Kasumi-1 (cell line): ENCODE measurements at regions not wholly inside any gene's neighbourhood (a gene's known extent, or its start where the extent isn't known, plus 50 kb on each side); places are given as distances from the start of the nearest gene placed in this dataset.

Experiments used
- DNase-seq, 2 experiments: peaks; one replicate each; lab custom pipeline; 2025; lab: John Stamatoyannopoulos, UW

DNA sequence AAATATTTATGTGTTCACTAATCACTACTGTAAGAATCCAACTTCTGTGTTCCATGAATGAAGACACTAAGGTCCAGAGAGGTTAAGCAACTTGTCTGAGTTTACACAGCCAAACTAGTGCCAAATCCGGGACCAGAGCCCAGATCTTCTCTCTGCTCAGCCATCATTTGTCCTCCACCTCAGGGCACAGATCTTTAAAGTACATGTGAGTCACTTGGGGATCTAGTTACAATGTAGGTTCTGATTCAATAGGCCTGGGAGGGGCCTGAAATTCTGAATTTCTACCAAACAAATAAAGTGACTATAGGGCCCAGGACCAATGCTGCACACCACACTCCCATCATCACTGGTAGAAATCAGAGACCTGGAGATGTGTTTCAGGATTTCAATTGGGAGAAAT, 162.9 kb downstream of the GXYLT1 start:
- no peak for DNase-seq

DNA sequence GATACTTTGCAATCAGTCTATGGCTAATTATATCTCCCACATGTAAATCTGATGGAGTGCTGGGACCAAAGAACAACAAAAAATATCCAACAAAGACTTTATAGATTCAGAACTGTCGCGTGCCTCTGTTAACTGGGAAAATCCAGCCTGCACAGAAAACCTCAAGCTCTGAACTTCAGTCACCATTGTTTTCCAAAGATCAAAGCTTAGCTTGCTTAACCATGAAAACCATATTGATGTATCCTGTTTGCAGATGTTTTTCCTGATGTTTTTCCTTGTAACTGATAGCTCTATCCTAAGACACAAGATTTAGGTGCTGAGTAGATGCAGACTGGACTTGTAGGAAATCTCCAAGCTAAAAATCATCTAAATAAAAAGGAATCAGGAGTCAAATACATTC, 163.7 kb downstream of the GXYLT1 start:
- no peak for DNase-seq

DNA sequence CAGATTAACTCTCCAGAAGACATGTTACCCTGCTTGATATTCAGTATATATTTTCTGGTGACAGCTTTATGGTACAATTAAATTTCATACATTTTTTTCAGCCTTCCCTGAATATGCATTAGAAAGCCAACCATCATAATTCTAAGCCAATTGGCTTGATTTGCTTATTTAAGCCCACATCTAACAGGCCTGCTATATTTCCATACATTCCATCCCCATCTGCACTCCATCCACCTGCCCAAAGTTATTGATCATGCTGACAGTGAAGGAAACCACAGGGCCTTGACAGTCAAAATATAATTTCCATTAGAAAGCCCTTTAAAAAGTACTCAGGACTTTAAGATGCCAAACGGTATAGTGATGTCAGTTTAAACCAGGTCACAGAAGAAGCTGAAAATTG, 164.3 kb downstream of the GXYLT1 start:
- DNase-seq = no peak

DNA sequence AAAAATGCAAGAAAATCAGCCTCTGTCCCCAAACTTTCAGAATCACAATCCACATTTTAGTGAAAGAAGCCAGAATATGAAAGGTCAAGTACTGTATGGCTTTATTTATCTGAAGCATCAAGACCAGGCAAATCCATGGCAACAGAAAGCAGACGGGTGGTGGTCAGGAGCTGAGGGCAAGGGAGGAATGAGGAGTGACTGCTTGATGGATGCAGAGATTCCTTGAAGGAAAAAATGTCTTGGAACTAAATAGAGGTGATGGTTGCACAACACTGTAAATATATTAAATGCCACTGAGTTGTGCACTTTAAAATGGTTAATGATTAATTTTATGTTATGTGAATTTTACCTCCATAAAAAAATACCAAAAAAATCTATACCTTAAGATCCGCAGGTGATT, 165.1 kb downstream of the GXYLT1 start:
- no peak for DNase-seq

DNA sequence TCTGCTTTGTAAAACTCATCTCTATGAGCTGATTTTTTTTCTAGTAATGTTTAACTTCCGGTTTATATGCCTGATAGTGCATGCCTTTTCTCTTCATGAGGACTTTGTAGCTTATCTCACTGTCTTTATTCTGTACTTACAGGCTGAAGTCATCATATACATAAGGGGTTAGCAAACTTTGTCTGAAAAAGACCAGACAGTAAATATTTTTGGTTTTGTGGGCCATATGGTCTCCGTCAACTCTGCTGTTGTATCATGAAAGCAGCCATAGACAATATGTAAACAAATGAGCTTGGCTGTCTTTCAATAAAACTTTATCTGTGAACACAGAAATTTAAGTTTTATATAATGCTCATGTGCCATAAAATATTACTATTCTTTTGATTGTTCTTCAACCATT, 172.1 kb downstream of the GXYLT1 start:
- DNase-seq = no peak

DNA sequence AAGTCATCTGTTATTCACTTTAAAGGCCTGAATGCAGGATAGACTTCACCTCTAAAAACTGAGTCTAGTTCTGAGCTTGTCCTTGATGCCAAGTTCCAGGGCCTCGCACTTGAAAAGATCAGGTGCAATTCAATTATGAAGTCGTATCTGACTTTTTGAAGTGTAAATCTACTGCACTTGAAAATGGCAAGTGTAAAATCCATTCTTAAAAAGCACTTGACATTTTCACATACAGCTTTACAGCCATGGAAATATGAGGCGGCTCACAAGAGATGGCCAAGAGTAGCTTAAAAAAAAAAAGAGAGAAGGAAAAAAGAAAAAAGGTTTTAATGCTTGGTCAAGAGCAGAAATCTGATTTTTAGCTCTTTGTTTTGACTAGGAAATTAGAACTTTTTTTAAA, 172.5 kb downstream of the GXYLT1 start:
- no peak for DNase-seq

DNA sequence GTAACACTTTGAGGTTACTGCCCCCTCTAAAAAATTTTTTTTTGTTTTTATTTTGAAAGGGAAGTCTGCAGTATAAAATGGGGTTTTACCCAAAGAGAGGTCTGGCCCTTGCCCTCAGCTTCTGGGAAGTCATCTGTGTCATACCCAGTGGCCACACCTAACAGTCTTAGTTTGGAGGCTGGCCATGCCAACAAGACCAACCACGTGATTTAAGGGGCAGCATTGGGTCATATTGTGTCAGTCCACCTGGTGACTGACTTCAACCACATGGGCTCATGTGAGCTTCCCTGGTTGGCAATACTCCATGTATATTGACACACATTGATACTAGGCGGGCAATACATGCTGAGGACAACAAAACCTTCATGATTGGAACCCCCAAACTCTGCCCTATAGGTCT, 173.9 kb downstream of the GXYLT1 start:
- no peak for DNase-seq

DNA sequence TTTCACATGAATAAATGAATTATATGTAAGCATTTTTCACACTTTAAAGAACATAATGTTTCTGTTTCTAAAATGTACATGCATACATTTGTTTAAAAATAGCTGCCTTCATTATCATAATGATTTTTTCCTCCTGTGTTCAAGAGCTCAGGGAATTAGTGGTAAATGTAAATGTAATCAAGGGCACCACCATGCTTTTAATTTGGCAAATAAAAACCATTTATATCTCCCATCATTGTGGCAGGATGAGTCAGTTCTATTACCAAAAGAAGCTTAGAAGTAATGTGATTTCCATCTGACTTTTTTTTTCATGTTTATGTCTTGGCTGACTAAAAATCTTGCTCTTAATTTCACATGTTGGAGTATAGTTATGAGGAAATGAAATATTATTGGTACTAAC, 176.1 kb downstream of the GXYLT1 start:
- no peak for DNase-seq

DNA sequence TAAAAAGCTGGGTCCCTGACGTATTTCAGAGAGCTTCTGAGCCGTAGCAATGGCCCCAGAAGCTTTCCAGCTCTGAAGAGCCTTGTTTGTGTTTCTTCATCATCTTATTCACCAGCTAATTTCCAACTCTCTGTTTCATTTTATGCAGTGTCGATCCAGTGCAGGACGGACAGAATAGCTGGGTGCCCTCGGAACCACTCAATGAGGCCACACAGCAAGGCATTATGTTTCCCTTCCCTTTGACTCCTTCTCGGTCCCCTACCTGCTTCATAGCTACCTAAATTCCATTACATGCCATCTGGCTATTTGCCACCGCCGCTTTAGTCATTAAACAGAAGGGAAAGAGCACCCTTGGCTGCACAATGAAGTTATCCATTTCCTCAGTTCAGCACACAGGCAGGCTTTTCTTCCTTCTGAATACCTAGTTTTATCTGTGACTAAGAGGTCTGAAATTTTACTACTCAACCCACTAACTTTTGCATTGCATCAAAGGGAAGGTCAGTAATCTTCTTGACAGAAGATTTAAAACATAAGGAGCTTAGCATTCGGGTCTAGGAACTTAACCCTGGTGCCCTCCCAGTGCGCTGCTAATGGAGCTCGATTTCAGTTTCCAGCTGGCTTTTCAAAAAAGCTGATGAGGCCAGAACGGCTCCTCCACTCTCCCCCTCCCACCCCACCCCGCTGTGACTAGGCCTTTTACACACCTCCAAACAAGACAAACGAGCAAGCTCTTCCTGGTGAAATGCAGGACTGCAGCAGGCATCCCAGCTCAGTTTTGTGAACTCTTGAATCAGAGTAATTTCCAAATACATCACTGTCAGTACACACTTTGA, 176.8 kb downstream of the GXYLT1 start:
- no peak for DNase-seq

DNA sequence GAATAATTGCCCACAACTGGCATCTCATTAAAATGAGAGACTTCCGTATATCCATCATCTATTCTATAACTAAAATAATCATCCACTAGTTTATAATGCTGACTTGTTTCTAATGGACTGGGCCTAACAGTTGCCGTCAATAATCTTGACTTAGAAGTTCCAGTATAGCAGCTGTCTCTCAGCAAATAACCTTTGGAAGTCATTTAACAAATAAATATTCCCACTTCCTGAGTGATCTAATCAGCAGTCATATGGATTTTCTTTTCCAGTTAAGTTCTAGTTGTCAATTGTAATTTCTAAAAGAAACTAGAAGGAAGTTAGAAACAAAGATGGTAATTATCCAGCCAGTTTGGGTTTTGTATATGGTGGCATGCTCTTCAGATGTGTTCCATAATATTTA, 177.8 kb downstream of the GXYLT1 start:
- DNase-seq = no peak

DNA sequence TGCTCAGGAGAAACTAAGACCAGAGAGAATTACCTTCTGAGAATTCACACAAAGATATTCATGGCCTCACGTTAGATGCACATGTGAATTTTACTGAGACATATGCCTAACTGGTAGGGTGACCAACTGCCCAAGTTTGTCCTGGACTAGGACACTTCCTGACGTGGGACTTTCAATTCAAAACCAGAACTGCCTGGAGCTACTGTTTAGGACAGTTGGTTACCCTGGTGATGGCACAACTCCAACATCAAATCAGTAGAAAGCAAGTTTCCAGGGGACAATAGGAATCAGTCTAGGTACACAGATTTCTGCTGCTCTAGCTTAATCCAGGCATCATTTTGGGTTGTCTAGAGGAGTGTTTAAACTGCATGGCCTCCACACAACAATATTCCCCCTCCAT, 178.7 kb downstream of the GXYLT1 start:
- no peak for DNase-seq

DNA sequence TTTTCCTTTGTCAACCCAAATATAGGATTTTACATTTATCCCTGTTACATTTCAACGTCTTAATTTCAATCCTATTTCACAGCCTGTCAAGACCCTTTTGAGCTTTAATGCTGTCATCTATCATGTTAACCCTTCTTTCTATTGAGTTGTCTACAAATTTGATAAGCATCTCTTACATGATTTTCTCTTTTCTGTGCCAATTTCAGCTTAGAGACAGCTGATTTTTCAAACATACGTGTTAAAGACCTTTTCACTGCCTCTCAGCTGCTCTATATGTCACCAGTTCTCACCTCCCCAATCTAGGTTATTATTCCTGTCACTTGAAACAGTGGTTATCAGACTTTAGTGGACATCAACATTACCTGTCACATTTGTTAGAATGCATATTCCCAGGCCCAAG, 181.3 kb downstream of the GXYLT1 start:
- no peak for DNase-seq

DNA sequence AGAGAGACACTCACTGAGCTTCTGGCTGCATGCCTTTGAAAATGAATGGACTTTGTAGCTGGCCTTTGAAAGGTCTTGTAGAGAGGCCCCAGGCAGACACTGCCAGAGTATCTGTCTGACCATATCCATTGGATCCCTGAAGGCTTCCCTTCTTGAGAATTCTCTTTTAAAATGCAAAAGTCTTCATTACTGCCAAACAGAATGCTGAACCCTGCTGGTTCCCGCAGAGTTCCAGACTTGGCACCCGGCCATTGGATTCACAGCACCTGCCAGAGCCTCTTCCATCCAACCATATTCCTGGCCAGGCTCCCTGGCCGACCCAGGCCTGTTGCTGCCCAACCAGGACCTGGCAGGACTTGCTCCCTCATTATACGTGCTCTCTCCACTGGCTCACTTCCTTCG, 182.5 kb downstream of the GXYLT1 start:
- DNase-seq = no peak

DNA sequence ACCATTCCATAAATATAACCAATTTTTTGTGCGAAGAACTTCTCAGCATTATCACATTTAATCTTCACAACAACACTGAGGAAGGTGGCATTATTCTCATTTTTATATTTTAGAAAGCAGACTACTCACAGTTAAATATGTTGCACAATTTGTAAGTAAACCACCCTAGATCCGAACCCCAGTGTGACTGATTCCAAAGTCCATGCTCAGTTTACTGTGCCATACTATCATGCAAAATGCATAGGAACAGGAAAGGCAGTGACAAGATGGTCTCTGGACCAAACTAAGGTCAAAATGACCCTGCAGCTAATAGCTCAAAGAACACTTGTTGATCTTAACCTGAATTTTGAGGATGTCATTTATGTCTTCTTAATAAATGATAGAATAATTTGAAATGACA, 185.4 kb downstream of the GXYLT1 start:
- no peak for DNase-seq

DNA sequence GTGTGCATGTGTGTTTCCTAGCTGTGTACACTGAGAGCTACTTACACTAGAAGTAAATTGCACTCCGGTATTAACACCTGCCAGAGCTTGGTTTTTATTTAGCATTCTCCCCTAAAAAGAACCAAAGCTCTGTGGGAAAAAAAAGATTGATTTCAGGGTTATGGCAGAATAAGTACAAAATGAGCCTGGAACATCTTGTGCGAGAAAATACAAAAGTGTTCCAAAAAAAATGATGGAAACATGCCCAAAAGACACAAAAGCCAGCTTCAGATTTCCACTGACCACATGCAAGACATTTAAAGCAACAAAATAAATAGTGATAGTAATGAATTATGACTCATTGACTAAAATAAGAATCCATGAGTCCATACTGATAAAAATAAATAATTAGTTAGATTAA, 188.3 kb downstream of the GXYLT1 start:
- no peak for DNase-seq

DNA sequence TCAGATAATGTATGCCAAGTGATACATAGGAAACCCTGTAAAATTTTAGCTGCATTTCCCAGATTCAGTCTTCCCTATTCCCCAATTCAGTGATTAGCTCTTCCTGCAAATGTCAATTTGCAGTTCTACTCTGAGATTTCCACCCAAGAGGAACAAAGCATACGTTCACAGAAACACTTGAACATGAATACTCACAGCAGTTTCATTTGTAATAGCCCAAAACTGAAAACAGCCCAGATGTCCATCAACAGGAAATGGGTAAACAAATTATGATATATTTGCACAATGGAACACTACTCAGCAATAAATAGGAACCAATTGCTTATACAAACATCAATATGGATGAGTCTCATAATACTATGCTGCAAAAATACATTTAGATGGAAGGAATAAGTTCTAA, 194.2 kb downstream of the GXYLT1 start:
- DNase-seq = no peak

DNA sequence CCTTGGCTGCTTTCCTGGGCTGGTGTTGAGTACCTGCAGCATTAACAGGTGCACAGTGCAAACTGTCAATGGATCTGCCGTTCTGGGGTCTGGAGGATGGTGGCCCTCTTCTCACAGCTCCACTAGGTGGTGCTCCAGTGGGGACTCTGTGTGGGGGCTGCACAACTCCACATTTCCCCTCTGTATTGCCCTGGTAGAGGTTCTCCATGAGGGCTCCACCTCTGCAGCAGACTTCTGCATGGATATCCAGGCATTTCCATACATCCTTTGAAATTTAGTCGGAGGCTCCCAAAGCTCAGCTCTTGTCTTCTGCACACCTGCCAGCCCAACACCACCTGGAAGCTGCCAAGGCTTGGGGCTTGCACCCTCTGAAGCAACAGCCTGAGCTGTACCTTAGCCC, 198.6 kb downstream of the GXYLT1 start:
- DNase-seq = no peak

DNA sequence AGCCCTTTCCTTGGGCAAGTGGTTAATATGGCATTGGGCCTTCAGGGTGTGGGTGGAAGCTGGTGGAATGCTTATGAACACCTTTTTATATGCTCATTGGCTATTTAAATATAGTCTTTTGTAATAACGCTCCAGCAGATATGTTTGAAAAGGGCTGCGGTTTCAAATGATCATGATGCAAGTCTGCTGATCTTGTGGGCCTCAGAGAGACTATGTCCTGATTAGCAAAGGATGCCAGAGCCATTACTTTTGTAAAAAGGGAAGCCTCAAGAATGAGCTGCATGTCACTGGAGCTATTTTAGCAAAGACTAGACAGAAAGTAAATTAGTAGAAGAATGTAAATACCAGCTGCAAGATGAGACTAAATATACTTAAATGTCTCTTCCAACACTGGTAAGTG, 200.5 kb downstream of the GXYLT1 start:
- no peak for DNase-seq

DNA sequence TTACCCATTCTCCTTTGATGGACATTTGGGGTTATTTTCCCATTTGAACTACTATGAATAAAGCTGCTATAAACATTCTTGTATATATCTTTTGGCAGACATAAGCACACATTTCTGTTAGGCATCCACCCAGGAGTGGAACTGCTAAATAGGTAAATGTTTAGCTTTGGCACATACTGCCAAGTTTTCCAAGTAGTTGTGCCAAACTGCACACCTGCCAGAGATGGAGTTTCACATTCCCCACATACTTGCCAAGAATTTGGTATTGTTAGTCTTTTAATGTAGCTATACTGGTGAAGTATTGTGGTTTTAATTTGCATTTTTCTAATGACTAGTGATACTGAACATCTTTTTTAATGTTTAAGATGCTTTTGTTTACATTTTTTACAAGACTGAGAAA, 201.0 kb downstream of the GXYLT1 start:
- no peak for DNase-seq

DNA sequence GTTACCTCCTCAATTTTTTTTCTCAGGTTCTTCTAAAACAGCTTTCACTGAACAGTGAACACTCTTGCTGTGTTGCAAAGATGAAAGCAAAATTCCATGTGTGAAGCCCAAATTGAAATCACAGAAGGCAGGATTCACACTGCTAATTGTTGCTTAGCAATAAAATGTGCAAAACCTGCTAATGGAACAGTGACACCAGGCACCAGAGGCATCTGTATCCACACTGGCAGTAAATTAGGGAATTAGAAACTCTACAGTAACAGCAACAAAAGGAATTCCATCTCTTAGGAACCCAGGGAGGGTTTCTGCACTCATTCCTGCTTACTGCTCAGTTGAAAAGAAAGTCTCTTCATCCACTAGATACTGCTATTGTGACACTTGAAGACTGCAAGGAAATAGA, 202.3 kb downstream of the GXYLT1 start:
- DNase-seq = no peak

DNA sequence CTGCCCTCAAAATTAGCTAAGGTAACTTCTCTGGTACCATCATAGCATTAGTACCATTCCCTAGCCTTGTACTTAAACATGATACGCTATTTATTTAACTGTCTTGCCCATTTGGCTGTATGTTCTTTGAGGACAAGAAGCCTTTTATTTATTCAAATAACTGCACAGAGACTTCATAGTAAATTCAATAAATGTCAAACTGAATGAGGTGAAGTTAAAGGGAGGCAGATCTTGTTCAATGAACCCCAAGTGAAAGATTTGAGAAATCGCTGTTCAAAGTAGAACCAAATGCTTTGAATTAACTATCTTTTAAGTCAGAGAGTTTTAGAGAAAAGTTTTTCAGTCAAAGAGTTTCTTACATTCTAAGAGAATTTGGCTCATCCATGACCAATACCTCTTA, 203.6 kb downstream of the GXYLT1 start:
- no peak for DNase-seq

DNA sequence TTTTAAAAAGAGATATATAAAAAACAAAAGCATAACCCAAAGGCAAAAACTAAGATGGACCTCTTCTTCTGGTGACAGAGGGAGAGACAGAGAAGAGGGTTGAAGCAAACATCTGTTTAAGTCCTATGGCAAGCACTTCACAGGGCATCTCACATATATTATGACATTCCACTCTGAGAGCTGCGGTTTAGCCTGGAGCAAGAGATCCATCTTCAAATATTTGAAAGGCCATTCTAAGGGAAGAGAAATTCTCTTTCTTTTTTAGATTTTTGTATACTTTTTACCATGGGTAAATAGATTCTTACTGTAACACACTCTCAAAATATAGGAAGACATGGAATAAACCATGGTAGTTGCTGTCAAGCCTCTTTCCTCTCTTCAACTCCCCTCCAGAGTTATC, 204.1 kb downstream of the GXYLT1 start:
- DNase-seq = no peak

DNA sequence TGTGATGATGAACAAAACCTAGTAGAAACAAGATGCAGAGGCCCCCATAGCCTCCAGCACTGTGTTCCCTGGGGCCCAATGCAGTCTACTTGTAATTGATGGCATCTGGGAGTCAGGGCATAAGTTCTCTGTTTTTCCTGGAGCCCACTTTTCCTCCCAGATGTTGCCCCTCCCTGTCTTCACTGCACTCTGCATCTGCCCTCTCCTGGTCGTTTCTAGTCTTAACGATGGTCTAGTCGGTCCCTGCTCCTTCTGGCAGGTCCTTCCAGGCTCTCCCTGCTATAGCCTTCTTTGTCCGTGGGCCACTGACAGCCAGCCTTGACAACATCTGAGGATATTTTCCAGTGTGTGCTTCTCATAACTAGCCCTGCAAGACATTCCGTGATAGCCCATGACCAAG, 208.3 kb downstream of the GXYLT1 start:
- DNase-seq = peak in 1 of 2 experiments; percentile 3

DNA sequence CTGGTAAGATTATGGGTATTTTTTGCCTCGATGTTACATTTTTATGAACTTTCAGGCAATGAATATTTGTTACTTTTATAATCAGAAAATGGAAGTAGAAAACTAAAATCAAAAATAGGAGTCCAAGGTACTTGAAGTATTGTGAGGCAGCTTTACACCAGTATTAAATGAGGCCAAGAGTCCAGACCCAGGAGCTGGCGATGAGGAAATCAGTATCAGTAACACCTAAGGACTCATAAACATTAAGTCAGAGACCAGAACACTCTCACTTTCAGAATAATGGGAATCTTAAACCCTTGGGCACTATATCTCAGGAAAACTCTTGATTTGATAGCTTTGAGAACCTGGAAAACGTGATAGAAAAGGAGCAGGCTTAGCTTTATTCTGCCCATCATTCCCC, 208.8 kb downstream of the GXYLT1 start:
- no peak for DNase-seq
